B cell (primary cell): ENCODE measurements at regions not wholly inside any gene's neighbourhood (a gene's known extent, or its start where the extent isn't known, plus 50 kb on each side); places are given as distances from the start of the nearest gene placed in this dataset.

ENCODE experiments used
- ATAC-seq: fragments of 200-7000 bp; cut with Tn5 transposase; one replicate; pipeline ENCODE4 v1.10.0; 2021; ENCODE audit warnings: low read depth, mild to moderate bottlenecking, moderate number of reproducible peaks, moderate library complexity
- CTCF ChIA-PET: fragments of 350-600 bp; sonication (Branson Sonifier 250); formaldehyde crosslinking; loops from one replicate; lab custom pipeline; 2021; ENCODE audit warnings: antibody characterized with exemption, inconsistent platforms; lab: Charles Lee
- POLR2A ChIA-PET: fragments of 350-600 bp; sonication (Branson Sonifier 250); formaldehyde crosslinking; loops from one replicate; lab custom pipeline; 2021; ENCODE audit warnings: antibody characterized with exemption; lab: Charles Lee
- DNase-seq: peaks from one replicate; pipeline ENCODE4 v3.0.0; 2013
- H2AFZ ChIP-seq: 2 replicates; pipeline ENCODE4 v1.6.1; 2012; ENCODE audit warnings: mild to moderate bottlenecking, low read depth, low read length; ENCODE audit not compliant: insufficient read depth, poor library complexity, severe bottlenecking
- H3K27ac ChIP-seq, 2 donors: 1 replicate in 1 of 2; 2 replicates in 1 of 2; pipeline ENCODE4 v1.5.1; 2012 to 2013; ENCODE audit warnings: low read length in 2 of 2, mild to moderate bottlenecking in 2 of 2, moderate library complexity in 1 of 2
- H3K27me3 ChIP-seq, 4 experiments: fragments of 200-600 bp in 1 of 4; sonication (generic) in 1 of 4; replicated peaks in 1 of 4; 1 replicate in 2 of 4; 2 replicates in 2 of 4; pipeline versions ENCODE4 v1.6.1 to v1.7.0; 2013 to 2016; ENCODE audit warnings: low read length in 3 of 4, mild to moderate bottlenecking in 2 of 4, mixed read lengths in 1 of 4, moderate library complexity in 1 of 4; ENCODE audit not compliant: insufficient read depth in 4 of 4, control insufficient read depth in 3 of 4; ENCODE audit errors: control extremely low read depth in 1 of 4
- H3K36me3 ChIP-seq, 2 experiments: replicated peaks in 1 of 2; 1 replicate in 1 of 2; 2 replicates in 1 of 2; pipeline versions ENCODE4 v1.6.1 to v1.7.1; 2013; ENCODE audit warnings: low read length in 1 of 2; ENCODE audit not compliant: insufficient read depth in 2 of 2, control insufficient read depth in 1 of 2; ENCODE audit errors: control extremely low read depth in 1 of 2, extremely low read depth in 1 of 2
- H3K4me1 ChIP-seq, 2 donors: fragments of 200-600 bp in 1 of 2; sonication (generic) in 1 of 2; 1 replicate in 1 of 2; 2 replicates in 1 of 2; pipeline versions ENCODE4 v1.5.1 to v1.6.1; 2013 to 2017; ENCODE audit warnings: low read length in 2 of 2; ENCODE audit not compliant: control insufficient read depth in 2 of 2, insufficient read depth in 2 of 2
- H3K4me2 ChIP-seq: replicated peaks from 2 replicates; pipeline ENCODE3; 2012; ENCODE audit warnings: mild to moderate bottlenecking, low read depth, low read length; ENCODE audit not compliant: poor library complexity, severe bottlenecking
- H3K4me3 ChIP-seq, 5 experiments: fragments of 200-600 bp in 1 of 5; sonication (generic) in 1 of 5; 1 replicate in 3 of 5; 2 replicates in 2 of 5; pipeline versions ENCODE4 v1.5.1 to v1.7.0; 2011 to 2016; ENCODE audit warnings: low read length in 4 of 5, mild to moderate bottlenecking in 4 of 5, low read depth in 2 of 5, control low read depth in 1 of 5, moderate library complexity in 1 of 5; ENCODE audit not compliant: insufficient read depth in 1 of 5; ENCODE audit errors: control extremely low read depth in 1 of 5, extremely low read depth in 1 of 5
- H3K79me2 ChIP-seq: fragments of 200-600 bp; sonication (generic); one replicate; pipeline ENCODE4 v1.6.0; 2016; ENCODE audit warnings: low read length; ENCODE audit not compliant: control insufficient read depth, insufficient read depth
- H3K9ac ChIP-seq: fragments of 200-600 bp; sonication (generic); 2 replicates; pipeline ENCODE4 v1.6.1; 2017; ENCODE audit warnings: mild to moderate bottlenecking, low read length, moderate library complexity
- H3K9me3 ChIP-seq, 3 donors: one replicate each; pipeline versions ENCODE4 v1.6.1 to v1.7.1; 2013; ENCODE audit warnings: low read length in 2 of 3; ENCODE audit not compliant: control insufficient read depth in 2 of 3, insufficient read depth in 1 of 3; ENCODE audit errors: control extremely low read depth in 1 of 3
- H4K20me1 ChIP-seq: 2 replicates; pipeline ENCODE4 v1.6.0; 2012; ENCODE audit warnings: mild to moderate bottlenecking, low read length; ENCODE audit not compliant: insufficient read depth, control insufficient read depth, poor library complexity, severe bottlenecking
- H3K27ac Mint-ChIP-seq: one replicate; pipeline ENCODE4 v1.8.0; 2021; ENCODE audit warnings: mixed read lengths
- H3K27me3 Mint-ChIP-seq: one replicate; pipeline ENCODE4 v1.8.0; 2021; ENCODE audit warnings: mixed read lengths
- H3K4me1 Mint-ChIP-seq: one replicate; pipeline ENCODE4 v1.8.0; 2021; ENCODE audit warnings: mixed read lengths
- H3K4me3 Mint-ChIP-seq: one replicate; pipeline ENCODE4 v1.8.0; 2021; ENCODE audit warnings: mixed read lengths
- H3K9me3 Mint-ChIP-seq: one replicate; pipeline ENCODE4 v1.8.0; 2022; ENCODE audit warnings: mixed read lengths; ENCODE audit not compliant: insufficient read depth
- CTCF ChIP-seq: fragments of 200-600 bp; IDR thresholded peaks from one replicate; pipeline ENCODE4 v1.8.0; 2022; ENCODE audit warnings: antibody characterized with exemption, mild to moderate bottlenecking
- EZH2 ChIP-seq: IDR thresholded peaks from 2 replicates; pipeline ENCODE4 v1.6.1; 2012; ENCODE audit warnings: borderline replicate concordance, low read depth, mild to moderate bottlenecking, moderate library complexity, low read length; ENCODE audit not compliant: insufficient read depth, poor library complexity, severe bottlenecking
- WGBS: methylation state at CpG from one replicate; pipeline ENCODE4 v1.1.5; 2013; ENCODE audit warnings: missing lambda C conversion rate; ENCODE audit not compliant: insufficient coverage; 5-methylcytosine and 5-hydroxymethylcytosine counted together
- intact Hi-C: fragments of 100-400 bp; cut with micrococcal nuclease; formaldehyde crosslinking; loops from one replicate; pipeline ENCODE4 v1.10.0; 2022

GRCh38 chr20:20972490-20972889 lies 133.7 kb downstream of the LINC00237 start:
- peaks cover 0 to 3% (median 0%) of the 10 kb centered on the region in 3 donors for H3K9me3 ChIP-seq
- H4K20me1 ChIP-seq, result no peaks in the 10 kb centered on the region
- H2AFZ ChIP-seq, result no peak overlapping the region
- no peaks in the 10 kb centered on the region for H3K79me2 ChIP-seq
- H3K4me1 ChIP-seq, result no peaks in the 10 kb centered on the region
- CTCF ChIA-PET, result no interaction called here
- no peak overlapping the region for H3K27ac ChIP-seq
- POLR2A ChIA-PET, result no interaction called here
- no peaks in the 10 kb centered on the region for H3K4me1 Mint-ChIP-seq
- TF ChIP-seq EZH2 (no peak), CTCF (no peak)
- DNase-seq, result no peak
- H3K27me3 Mint-ChIP-seq, result peaks cover 5% of the 10 kb centered on the region
- H3K27me3 ChIP-seq, result no peaks in the 10 kb centered on the region
- H3K36me3 ChIP-seq, result no peaks in the 10 kb centered on the region
- intact Hi-C loops, result no loop called here
- 89% methylated on average over 1 of the region's 1 CpG for WGBS
- no peak overlapping the region for H3K4me2 ChIP-seq
- H3K4me3 ChIP-seq, result no peak overlapping the region
- ATAC-seq, result no peak
- H3K4me3 Mint-ChIP-seq, result no peak overlapping the region
- H3K9ac ChIP-seq, result no peak overlapping the region
- H3K27ac Mint-ChIP-seq, result no peak overlapping the region
- peaks cover 2% of the 10 kb centered on the region for H3K9me3 Mint-ChIP-seq

GRCh38 chr20:20971810-20972209 lies 134.3 kb downstream of the LINC00237 start:
- 95% methylated on average over 4 of the region's 6 CpGs for WGBS
- H3K4me3 ChIP-seq, result no peak overlapping the region
- no peaks in the 10 kb centered on the region for H4K20me1 ChIP-seq
- no peaks in the 10 kb centered on the region for H3K79me2 ChIP-seq
- no peaks in the 10 kb centered on the region for H3K4me1 Mint-ChIP-seq
- intact Hi-C loops, result no loop called here
- ChIA-PET CTCF (no interaction called here), POLR2A (no interaction called here)
- DNase-seq (no peak), ATAC-seq (no peak)
- H3K27me3 ChIP-seq, result no peaks in the 10 kb centered on the region
- H3K4me2 ChIP-seq, result no peak overlapping the region
- H3K27ac Mint-ChIP-seq, result no peak overlapping the region
- H3K27me3 Mint-ChIP-seq, result peaks cover 5% of the 10 kb centered on the region
- no peak overlapping the region for H2AFZ ChIP-seq
- no peak for TF ChIP-seq EZH2
- TF ChIP-seq CTCF, result no peak
- H3K4me1 ChIP-seq, result no peaks in the 10 kb centered on the region
- no peak overlapping the region for H3K4me3 Mint-ChIP-seq
- no peak overlapping the region for H3K27ac ChIP-seq
- no peak overlapping the region for H3K9ac ChIP-seq
- peaks cover 0 to 3% (median 0%) of the 10 kb centered on the region in 3 donors for H3K9me3 ChIP-seq
- peaks cover 2% of the 10 kb centered on the region for H3K9me3 Mint-ChIP-seq
- H3K36me3 ChIP-seq, result no peaks in the 10 kb centered on the region
